ENCODE measurements at regions not wholly inside any gene's neighbourhood (a gene's known extent, or its start where the extent isn't known, plus 50 kb on each side); places are given as distances from the start of the nearest gene placed in this dataset.

- H3K4me1 Mint-ChIP-seq (ENCODE audit: low read depth, unreplicated experiment) = no peaks in the 10 kb centered on the region
- no peak overlapping the region for H3K4me3 Mint-ChIP-seq (ENCODE audit: unreplicated experiment)
- H3K36me3 Mint-ChIP-seq (ENCODE audit: insufficient read depth, unreplicated experiment) = no peaks in the 10 kb centered on the region
- Histone ChIP-seq H3K9me3 (no peaks in the 10 kb centered on the region), H3K36me3 (ENCODE audit: control insufficient read depth, insufficient read depth, low read length) (no peaks in the 10 kb centered on the region), H3K4me3 (ENCODE audit: low read depth, low read length) (no peak overlapping the region), H3K27me3 (replicated peaks; ENCODE audit: control insufficient read depth, insufficient read depth, low read length) (no peaks in the 10 kb centered on the region), H3K4me1 (no peaks in the 10 kb centered on the region)
- no TSS peak for BruUV-seq (replicated peaks)
- TF ChIP-seq, protein P1, sequence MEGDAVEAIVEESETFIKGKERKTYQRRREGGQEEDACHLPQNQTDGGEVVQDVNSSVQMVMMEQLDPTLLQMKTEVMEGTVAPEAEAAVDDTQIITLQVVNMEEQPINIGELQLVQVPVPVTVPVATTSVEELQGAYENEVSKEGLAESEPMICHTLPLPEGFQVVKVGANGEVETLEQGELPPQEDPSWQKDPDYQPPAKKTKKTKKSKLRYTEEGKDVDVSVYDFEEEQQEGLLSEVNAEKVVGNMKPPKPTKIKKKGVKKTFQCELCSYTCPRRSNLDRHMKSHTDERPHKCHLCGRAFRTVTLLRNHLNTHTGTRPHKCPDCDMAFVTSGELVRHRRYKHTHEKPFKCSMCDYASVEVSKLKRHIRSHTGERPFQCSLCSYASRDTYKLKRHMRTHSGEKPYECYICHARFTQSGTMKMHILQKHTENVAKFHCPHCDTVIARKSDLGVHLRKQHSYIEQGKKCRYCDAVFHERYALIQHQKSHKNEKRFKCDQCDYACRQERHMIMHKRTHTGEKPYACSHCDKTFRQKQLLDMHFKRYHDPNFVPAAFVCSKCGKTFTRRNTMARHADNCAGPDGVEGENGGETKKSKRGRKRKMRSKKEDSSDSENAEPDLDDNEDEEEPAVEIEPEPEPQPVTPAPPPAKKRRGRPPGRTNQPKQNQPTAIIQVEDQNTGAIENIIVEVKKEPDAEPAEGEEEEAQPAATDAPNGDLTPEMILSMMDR (IDR thresholded peaks at IDR 0.05; ENCODE audit: insufficient read depth in 1 of 2, low read depth in 1 of 2, low read length in 1 of 2, severe bottlenecking in 1 of 2, unreplicated experiment in 1 of 2) = no peak
- no peak for DNase-seq
- no peaks in the 10 kb centered on the region for H3K9me3 Mint-ChIP-seq (ENCODE audit: unreplicated experiment)
- ChIA-PET CTCF (no interaction called here), POLR2A (no interaction called here)
- peaks cover 2% of the 10 kb centered on the region for H3K27me3 Mint-ChIP-seq (ENCODE audit: insufficient read depth, unreplicated experiment)
- intact Hi-C loops (cut with micrococcal nuclease; ENCODE audit: unreplicated experiment) = no loop called here
- no peak overlapping the region for H3K27ac Mint-ChIP-seq (ENCODE audit: unreplicated experiment)
Measured at GRCh38 chr4:19910861-19911525, 340.7 kb upstream of the SLIT2 start.

- Histone ChIP-seq H3K4me1 (no peaks in the 10 kb centered on the region), H3K36me3 (ENCODE audit: control insufficient read depth, insufficient read depth, low read length) (no peaks in the 10 kb centered on the region), H3K27me3 (replicated peaks; ENCODE audit: control insufficient read depth, insufficient read depth, low read length) (no peaks in the 10 kb centered on the region), H3K4me3 (ENCODE audit: low read depth, low read length) (no peak overlapping the region), H3K9me3 (no peaks in the 10 kb centered on the region)
- H3K9me3 Mint-ChIP-seq (ENCODE audit: unreplicated experiment) = no peaks in the 10 kb centered on the region
- H3K4me1 Mint-ChIP-seq (ENCODE audit: low read depth, unreplicated experiment) = no peaks in the 10 kb centered on the region
- no TSS peak for BruUV-seq (replicated peaks)
- H3K27me3 Mint-ChIP-seq (ENCODE audit: insufficient read depth, unreplicated experiment) = peaks cover 2% of the 10 kb centered on the region
- CTCF ChIA-PET = no interaction called here
- no peak overlapping the region for H3K4me3 Mint-ChIP-seq (ENCODE audit: unreplicated experiment)
- POLR2A ChIA-PET = no interaction called here
- H3K36me3 Mint-ChIP-seq (ENCODE audit: insufficient read depth, unreplicated experiment) = no peaks in the 10 kb centered on the region
- no peak for DNase-seq
- intact Hi-C loops (cut with micrococcal nuclease; ENCODE audit: unreplicated experiment) = no loop called here
- TF ChIP-seq, protein P1 (IDR thresholded peaks at IDR 0.05; ENCODE audit: insufficient read depth in 1 of 2, low read depth in 1 of 2, low read length in 1 of 2, severe bottlenecking in 1 of 2, unreplicated experiment in 1 of 2) = no peak
- H3K27ac Mint-ChIP-seq (ENCODE audit: unreplicated experiment) = no peak overlapping the region
Measured at GRCh38 chr4:19905024-19905423, 346.7 kb upstream of the SLIT2 start.

DNA sequence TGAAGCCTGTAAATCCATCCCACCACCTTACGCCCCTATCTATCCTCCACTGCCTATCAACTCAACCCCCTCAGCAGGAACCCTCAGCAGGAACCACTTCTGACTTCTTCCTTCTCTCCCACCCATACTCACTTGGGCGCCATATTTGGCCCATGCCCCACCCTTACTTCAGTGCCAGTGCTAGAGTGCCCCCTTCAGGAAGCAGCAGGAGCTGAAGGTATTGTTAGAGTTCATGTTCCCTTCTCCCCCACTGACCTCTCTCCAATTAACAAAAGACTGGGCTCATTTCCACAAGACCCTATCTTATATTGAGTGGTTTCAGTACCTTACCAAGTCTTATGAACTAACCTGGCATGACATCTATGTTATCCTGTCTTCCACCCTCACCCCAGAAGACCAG, 363.1 kb upstream of the SLIT2 start:
- ChIA-PET CTCF (no interaction called here), POLR2A (no interaction called here)
- Mint-ChIP-seq H3K27ac (ENCODE audit: unreplicated experiment) (no peak overlapping the region), H3K4me3 (ENCODE audit: unreplicated experiment) (no peak overlapping the region), H3K36me3 (ENCODE audit: insufficient read depth, unreplicated experiment) (no peaks in the 10 kb centered on the region), H3K27me3 (ENCODE audit: insufficient read depth, unreplicated experiment) (no peaks in the 10 kb centered on the region), H3K4me1 (ENCODE audit: low read depth, unreplicated experiment) (no peaks in the 10 kb centered on the region), H3K9me3 (ENCODE audit: unreplicated experiment) (peaks cover 9% of the 10 kb centered on the region)
- Histone ChIP-seq H3K9me3 (no peaks in the 10 kb centered on the region), H3K4me1 (no peaks in the 10 kb centered on the region), H3K36me3 (ENCODE audit: control insufficient read depth, insufficient read depth, low read length) (no peaks in the 10 kb centered on the region), H3K4me3 (ENCODE audit: low read depth, low read length) (no peak overlapping the region), H3K27me3 (replicated peaks; ENCODE audit: control insufficient read depth, insufficient read depth, low read length) (no peaks in the 10 kb centered on the region)
- TF ChIP-seq, protein P1 (IDR thresholded peaks at IDR 0.05; ENCODE audit: insufficient read depth in 1 of 2, low read depth in 1 of 2, low read length in 1 of 2, severe bottlenecking in 1 of 2, unreplicated experiment in 1 of 2) = no peak
- DNase-seq = no peak
- BruUV-seq (replicated peaks) = no TSS peak
- intact Hi-C loops (cut with micrococcal nuclease; ENCODE audit: unreplicated experiment) = no loop called here

Data from Caco-2 (cell line).